AG09319 (cell line): ENCODE measurements at regions not wholly inside any gene's neighbourhood (a gene's known extent, or its start where the extent isn't known, plus 50 kb on each side); places are given as distances from the start of the nearest gene placed in this dataset.

Experiments
- DNase-seq: peaks from one replicate; pipeline ENCODE4 v3.0.0-alpha.2; 2010; ENCODE audit warnings: low read depth; ENCODE audit errors: extremely low read depth
- CTCF ChIP-seq: IDR thresholded peaks from 2 replicates; pipeline ENCODE4 v1.5.1; 2011; ENCODE audit warnings: low read depth, mild to moderate bottlenecking, inconsistent platforms, low read length, moderate library complexity

GRCh38 chr10:55043540-55043939 lies 242.5 kb upstream of the PCDH15 start:
- TF ChIP-seq CTCF = no peak
- DNase-seq = no peak

DNA sequence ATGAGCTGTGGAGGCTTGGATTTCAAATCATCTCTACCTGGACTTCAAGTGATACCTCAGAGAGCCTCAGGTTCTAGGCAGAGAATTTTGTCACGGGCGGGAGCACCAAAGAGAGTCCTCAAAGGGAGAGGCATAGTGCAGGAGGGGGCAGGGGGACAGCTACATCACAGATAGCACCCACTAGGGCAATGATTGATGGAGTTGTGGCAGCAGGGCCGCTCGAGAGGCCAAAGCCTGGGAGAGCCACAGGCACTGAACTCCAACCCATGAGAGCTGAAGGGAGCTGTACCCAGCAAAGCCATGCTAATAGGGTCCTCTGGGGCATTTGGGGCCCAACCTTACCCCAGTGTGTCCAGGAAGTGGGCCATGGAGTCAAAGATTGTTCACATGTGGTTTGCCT lies 232.0 kb upstream of the PCDH15 start:
- DNase-seq = no peak
- no peak for TF ChIP-seq CTCF

GRCh38 chr10:55024713-55025112 lies 223.7 kb upstream of the PCDH15 start:
- TF ChIP-seq CTCF = no peak
- DNase-seq = no peak

GRCh38 chr10:55019439-55019838 lies 218.4 kb upstream of the PCDH15 start:
- TF ChIP-seq CTCF = no peak
- DNase-seq = no peak

DNA sequence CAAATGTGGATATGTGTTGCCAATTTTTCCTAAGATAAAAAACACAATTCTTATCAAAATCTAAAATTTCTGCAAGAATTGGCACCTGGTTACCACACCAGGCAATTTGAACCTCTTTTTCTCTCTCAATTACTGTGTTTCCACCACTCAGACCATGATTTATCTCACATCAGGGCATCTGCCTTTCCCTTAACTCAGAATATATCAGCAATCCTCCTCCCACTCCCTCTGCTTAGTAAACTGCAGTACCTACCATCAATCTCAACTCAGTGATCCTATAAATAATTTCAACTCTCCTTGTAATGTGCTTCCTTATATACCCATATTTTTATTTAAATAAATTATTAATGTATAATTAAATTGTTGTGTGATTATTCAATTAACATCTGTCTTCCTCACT lies 212.3 kb upstream of the PCDH15 start:
- DNase-seq = no peak
- TF ChIP-seq CTCF = no peak

- no peak for DNase-seq
- TF ChIP-seq CTCF = no peak
These were observed 201.4 kb upstream of the PCDH15 start for GRCh38 chr10:55002420-55002819.

- no peak for TF ChIP-seq CTCF
- no peak for DNase-seq
These were observed 200.4 kb upstream of the PCDH15 start for GRCh38 chr10:55001422-55001821.
